Activated CD4-positive, alpha-beta T cell treated with anti-CD3 and anti-CD28 coated beads, Interleukin-2, amount 50 U/mL, for 1 hour (primary cell): ENCODE measurements at regions not wholly inside any gene's neighbourhood (a gene's known extent, or its start where the extent isn't known, plus 50 kb on each side); places are given as distances from the start of the nearest gene placed in this dataset.

Source experiments
- DNase-seq: peaks from one replicate; pipeline ENCODE4 v3.0.0-alpha.2; 2020

- no peak for DNase-seq
Measured at GRCh38 chr12:98359856-98360255, 155.5 kb upstream of the TMPO start.

DNA sequence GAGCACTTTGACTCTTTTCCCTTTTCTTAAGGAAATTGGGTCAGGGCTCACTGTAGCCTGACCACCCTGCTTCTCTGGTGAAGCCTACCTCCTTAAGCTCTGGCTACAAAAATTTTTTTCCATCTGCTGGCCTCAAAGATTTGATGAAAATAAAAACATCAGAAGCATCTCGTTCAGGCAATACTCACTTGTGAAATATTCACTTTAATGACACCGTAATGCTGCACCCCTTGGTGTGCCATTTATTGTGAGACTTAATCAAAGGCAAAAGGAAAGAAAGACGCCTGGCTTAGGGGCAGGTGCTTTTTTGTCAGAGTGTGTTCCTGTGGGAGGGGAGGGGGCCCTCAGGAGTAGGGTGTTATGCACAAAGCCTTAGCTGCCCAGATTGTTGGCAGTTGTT lies 155.0 kb upstream of the TMPO start:
- no peak for DNase-seq

GRCh38 chr12:98369581-98369980 lies 145.8 kb upstream of the TMPO start:
- no peak for DNase-seq

GRCh38 chr12:98370976-98371375 lies 144.4 kb upstream of the TMPO start:
- DNase-seq: no peak

GRCh38 chr12:98371419-98371818 lies 144.0 kb upstream of the TMPO start:
- DNase-seq: no peak

DNA sequence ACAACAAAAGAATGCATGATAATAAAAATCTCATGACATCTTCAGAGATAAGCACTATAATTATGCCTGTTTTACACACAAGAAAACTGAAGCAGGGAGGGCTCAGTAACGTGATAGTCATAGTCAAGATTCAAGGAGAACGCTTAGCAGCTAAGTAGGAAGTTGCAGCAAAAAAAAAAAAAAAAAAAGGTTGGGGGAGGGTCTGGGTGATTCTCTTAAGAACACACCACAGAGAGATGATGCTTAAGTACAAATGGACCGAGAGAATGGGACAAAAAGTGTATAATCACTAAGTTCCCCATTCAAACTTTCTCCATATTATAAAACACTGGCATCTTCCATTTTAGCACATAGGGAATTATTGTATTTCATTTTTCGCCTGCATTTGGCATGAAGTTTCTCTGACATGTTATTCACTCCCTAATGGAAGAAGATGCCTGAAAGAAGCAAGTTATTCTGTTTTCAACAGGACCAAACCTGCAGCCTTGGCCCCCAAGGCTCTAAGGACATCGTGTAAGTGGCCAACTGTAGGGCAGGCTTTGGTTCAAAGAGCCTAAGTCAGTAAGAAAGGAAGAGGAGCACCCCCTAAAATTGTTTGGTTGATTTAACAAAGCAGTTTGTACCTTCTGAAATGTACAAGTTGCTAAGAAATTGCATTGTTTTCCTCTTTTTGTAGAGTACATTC lies 142.9 kb upstream of the TMPO start:
- DNase-seq: no peak

DNA sequence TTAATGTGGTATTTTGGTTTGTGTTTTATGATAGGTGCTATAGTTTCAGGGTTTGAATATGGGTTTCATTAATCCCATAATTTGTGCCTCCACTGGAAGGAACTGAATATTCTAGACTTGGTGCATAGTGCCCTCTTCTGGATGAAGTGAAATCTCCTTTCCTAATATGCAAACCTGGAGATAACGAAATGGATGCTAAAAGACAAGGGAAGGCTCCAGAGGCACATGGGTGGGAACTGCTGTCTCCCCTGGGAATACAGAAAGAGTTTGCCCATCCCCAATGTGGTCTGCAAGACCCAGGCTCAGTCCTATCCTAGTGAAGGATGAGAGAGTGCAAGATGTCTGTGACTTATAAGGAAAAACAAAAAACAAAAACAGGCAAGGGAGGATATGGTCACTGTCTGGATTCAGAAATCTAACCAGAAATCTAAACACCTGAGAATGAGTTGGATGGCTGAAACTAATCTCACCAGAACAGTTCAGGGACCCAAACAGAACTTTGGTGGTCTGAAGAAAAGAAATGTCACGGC lies 142.3 kb upstream of the TMPO start:
- DNase-seq: no peak

DNA sequence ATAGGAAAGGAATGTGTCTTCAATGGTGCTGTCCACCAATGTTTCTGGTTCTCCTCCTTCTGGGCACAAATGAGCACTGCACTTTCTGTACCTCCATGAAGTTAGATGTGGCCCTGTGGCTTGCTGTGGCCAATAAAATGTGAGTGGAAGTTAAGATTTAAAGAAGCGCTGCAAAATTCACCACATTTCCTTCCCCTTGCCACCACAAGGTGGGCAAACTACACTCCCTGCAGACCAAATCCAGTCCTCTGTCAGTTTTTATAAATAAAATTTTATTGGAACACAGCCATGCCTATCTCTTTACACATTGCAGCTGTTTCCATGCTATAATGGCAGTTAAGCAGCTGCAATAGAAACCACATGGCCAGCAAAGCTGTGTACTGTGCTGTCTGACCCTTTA lies 141.4 kb upstream of the TMPO start:
- DNase-seq: no peak

- DNase-seq: no peak
Measured at GRCh38 chr12:98379106-98379505, 136.3 kb upstream of the TMPO start.

DNA sequence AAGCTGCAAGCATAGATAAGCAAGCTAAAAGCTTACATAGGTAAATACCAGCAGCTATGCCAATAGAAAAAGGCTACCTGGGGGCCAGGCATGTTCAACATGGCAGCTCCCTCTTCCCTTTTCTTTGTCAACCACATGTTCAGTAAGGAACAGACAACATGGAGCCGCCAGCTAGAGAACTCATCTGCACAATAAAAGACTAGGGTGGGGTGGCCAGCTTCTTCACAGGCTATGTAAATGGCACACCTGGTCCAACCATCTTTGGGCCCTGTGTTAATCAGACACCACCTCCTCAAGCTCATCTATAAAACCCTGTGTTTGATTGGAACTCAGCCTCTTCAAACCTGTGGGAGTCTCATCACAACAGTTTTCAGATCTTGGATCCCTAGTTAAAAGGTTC lies 129.7 kb upstream of the TMPO start:
- DNase-seq: no peak

DNA sequence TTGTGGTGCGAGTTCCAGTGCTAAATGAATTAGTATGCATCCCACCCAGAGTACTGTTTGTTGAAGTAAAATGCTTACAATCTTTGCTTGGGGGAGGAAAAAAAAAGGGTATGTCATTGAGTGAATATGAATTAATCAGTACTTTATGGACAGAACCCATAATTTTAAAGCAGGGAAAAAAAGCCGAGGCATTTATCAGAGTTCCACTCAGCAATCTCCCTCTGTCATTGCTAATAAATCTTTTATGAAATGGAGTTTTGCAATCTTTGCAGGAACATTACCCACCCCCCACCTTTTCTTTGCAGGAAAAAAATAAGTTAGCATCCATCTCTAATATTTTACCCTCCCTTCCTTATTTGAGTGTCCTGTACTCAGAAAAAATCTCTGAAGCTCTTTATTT lies 127.9 kb upstream of the TMPO start:
- DNase-seq: no peak

GRCh38 chr12:98388126-98388525 lies 127.3 kb upstream of the TMPO start:
- DNase-seq: no peak

GRCh38 chr12:98389593-98389992 lies 125.8 kb upstream of the TMPO start:
- no peak for DNase-seq

- DNase-seq: peak; percentile 80
Measured at GRCh38 chr12:98397323-98398105, 117.9 kb upstream of the TMPO start.

DNA sequence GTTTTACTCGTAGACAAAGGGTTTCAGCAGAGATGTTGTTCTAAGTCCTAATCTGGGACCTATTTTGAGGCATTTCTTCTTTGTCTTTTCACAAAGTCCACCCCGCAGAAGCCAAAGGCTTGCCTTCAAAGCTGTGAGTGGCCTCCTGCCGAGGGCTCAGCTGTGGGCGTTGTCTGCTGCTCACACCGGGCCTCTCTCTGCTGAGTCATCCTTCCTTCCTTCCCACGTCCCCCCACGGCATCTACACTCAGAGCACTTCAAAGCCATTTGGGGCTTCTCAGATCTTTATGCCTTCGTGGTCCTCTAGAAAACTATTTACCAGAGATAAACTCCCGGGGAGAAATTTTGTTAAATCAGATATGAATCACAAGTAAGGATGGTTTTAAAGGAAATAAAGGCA lies 115.9 kb upstream of the TMPO start:
- DNase-seq: peak; percentile 39

DNA sequence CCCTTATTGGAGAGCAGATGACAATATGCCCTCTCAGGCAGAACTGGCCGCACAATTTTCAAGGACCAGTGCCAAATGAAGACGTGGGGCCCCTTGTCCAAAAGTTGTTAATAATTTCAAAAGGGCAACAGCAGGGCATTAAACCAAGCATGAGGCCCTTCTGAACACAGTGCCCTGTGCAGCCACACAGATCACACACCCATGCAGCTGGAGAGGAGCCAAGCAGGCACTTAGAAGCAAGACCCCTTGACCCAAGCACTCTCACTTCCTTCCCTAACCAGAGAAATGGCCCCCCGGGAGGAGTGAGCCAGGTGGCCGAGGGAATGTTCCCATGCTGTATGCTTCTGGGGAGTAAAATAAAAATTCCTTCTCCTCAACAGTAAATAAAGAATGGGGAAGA lies 114.0 kb upstream of the TMPO start:
- no peak for DNase-seq

- no peak for DNase-seq
Measured at GRCh38 chr12:98402091-98402490, 113.3 kb upstream of the TMPO start.

DNA sequence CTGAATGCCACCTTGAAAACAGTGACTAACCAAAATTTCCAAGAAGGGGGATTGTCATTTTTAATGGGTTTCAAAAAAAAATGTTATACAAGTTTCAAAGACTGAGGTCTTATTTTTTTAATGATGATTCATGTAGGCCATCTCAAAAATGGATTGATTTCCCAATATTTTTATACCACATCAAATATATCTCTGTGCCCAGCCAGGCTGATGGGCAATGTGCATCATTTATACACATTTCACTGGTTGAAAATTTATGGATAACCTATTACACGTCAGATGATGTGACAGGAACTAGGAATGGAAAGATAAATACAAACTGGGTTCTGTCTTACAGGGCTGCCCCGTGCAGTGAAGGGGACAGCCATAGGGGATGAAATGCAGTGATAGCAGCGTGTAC lies 112.7 kb upstream of the TMPO start:
- no peak for DNase-seq

DNA sequence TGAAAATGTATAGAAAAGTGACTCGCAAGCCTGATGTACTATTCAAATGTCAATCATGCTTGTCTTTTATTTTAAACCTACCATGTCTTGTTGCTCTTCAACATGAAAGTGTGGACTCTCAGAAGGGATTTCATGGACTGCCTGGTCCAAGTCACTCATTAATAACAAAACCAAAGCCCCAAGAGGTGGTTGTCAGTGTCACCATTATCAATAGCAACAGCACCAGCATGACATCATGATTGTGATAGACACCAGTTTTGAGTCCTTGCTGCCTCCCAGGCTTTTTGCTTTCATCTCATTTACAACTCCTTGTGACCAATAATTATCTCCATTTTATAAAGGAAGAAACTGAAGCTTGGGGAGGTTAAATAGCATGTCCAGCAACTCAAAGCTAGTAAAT lies 112.0 kb upstream of the TMPO start:
- no peak for DNase-seq

DNA sequence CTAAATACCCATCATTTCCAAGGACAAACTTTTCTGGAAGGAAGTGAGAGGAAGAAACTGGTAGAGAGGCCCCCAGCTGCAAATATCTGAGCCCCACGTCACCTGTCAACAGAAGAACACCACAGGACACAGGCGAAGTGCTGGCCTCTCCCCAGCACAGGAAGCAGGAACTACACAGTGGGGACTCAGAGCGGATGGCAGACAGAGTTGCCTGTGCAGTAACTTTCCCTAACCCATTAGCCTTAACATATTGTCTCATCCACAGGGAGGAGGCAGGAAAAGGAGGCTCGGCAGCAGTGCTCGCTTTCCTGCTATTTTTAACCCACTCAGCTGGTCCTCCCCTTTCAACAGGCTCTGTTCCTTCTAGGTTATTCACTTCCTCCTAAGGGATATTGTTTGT lies 111.5 kb upstream of the TMPO start:
- DNase-seq: no peak

DNA sequence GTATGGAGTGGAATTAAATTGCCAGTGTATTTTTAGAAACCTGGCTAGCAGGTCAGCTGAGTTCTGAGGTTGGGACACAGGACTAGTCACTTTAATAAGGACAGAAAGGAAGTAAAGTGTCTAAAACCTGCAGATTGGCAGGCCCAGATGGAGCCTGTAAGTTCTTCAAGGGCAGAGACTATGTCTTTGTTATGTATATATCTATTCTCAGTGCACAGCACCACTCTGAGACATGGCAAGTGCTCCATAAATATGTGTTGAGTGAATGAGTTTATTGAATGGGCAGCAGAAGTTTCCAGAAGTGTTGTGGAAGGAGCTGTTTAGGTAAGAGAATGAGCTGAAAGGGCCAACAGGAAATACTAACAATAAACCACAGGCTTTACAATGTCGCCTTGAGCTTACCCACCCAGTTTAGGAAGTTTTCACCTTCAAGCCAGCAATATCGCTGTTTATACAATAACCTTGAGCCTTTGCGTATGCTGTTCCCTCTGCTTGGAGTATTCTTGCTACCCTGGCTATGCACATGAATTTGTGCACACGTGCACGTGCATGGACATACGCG lies 109.5 kb upstream of the TMPO start:
- no peak for DNase-seq

DNA sequence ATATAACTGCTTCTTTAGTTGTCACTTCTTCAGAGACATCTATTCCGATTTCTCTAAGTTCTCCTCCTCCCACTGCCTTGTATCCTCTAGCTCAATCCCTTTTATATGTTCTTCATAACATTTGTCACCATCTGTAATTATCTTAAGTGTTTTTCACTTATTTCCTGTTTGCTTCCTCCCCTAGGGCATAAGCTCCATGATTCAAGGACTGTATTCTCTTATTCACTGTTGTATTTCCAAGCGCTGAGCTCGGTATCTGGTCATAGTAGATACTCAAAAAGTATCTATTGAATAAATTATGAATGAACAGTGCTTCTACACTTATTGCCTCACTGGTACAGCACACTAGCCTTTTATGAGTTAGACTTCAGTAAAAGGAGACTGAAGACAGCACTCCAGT lies 109.0 kb upstream of the TMPO start:
- DNase-seq: no peak

DNA sequence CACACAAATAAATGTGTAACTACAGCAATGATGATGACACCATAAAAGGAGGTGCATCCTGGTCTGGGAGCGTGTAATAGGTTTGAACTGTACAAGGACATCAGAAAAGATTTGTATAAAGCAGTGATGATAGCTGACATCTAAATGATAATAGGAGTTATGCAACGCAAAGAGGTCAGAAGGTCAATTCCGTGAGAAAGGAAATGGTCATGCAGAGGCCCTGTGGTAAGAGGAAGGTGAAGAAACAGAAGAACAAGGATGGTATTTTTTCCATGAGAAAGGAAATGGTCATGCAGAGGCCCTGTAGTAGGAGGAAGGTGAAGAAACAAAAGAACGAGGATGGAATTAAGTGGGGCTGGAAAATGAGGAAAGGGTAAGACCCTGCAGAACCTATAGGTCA lies 106.7 kb upstream of the TMPO start:
- no peak for DNase-seq

DNA sequence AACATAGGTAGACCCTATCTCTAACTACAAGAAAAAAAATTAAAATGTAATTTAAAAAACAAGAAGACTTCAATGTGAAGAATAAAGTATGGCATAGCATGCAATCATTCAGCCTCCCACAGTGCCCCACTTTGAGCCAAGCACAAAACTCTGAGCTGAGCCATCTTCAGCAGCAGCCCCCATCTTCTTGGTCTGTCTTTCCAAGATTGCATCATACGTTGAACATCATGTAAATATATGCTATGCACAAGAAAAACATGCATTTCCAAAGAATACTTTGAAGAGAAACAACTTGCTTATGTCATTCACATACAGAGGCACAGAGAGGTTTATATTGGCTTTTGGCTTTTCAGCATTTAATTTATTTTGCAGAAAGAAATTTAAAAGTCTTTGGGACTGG lies 105.8 kb upstream of the TMPO start:
- DNase-seq: no peak
